Omental fat pad (tissue), 3 donors: ENCODE measurements at regions not wholly inside any gene's neighbourhood (a gene's known extent, or its start where the extent isn't known, plus 50 kb on each side); places are given as distances from the start of the nearest gene placed in this dataset.

ENCODE experiments used
- ATAC-seq: fragments of 150-250 bp; one replicate; pipeline ENCODE4 v1.9.1; 2016; ENCODE audit warnings: mild to moderate bottlenecking, moderate library complexity; ENCODE audit not compliant: low FRiP score
- DNase-seq: peaks from one replicate; pipeline ENCODE4 v3.0.0-alpha.2; 2019; ENCODE audit warnings: low spot score
- TF ChIP-seq, protein P1 (sequence below), 3 donors: fragments of 450-650 bp; IDR thresholded peaks; one replicate each; pipeline ENCODE4 v1.5.1; 2016 to 2017; ENCODE audit warnings: antibody characterized with exemption in 3 of 3, mild to moderate bottlenecking in 3 of 3, moderate library complexity in 2 of 3

- TF ChIP-seq, protein P1, sequence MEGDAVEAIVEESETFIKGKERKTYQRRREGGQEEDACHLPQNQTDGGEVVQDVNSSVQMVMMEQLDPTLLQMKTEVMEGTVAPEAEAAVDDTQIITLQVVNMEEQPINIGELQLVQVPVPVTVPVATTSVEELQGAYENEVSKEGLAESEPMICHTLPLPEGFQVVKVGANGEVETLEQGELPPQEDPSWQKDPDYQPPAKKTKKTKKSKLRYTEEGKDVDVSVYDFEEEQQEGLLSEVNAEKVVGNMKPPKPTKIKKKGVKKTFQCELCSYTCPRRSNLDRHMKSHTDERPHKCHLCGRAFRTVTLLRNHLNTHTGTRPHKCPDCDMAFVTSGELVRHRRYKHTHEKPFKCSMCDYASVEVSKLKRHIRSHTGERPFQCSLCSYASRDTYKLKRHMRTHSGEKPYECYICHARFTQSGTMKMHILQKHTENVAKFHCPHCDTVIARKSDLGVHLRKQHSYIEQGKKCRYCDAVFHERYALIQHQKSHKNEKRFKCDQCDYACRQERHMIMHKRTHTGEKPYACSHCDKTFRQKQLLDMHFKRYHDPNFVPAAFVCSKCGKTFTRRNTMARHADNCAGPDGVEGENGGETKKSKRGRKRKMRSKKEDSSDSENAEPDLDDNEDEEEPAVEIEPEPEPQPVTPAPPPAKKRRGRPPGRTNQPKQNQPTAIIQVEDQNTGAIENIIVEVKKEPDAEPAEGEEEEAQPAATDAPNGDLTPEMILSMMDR (IDR thresholded peaks at IDR 0.05), result no peak
- ATAC-seq (no peak), DNase-seq (no peak)
Observed at GRCh38 chr18:39749154-39749553, 2183.6 kb upstream of the CELF4 start.

- ATAC-seq, result no peak
- DNase-seq, result no peak
- TF ChIP-seq, protein P1 (IDR thresholded peaks at IDR 0.05), result no peak
Observed at GRCh38 chr18:39748727-39749126, 2183.1 kb upstream of the CELF4 start.

DNA sequence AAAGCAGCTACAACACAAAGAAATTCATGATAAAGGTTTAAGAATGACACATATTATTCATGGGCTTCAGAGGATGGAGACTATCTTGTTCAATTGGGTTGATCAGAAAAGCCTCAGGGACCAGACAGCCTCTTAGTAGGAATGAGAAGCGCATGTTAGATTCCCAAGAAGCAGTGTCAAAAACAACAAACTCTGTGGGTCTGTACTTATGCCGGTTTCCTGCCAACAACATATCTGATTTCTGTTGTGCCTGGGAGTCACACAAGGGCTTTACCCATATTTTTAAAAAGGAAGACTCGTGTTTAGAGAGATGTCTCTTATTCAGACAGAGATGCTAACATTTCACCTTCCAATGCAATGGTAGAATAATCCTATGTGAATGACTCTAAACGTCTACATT lies 2180.6 kb upstream of the CELF4 start:
- ATAC-seq (no peak), DNase-seq (no peak)
- TF ChIP-seq, protein P1 (IDR thresholded peaks at IDR 0.05), result no peak

- DNase-seq (no peak), ATAC-seq (no peak)
- TF ChIP-seq, protein P1 (IDR thresholded peaks at IDR 0.05), result no peak
Observed at GRCh38 chr18:39743463-39743862, 2177.9 kb upstream of the CELF4 start.

GRCh38 chr18:39741755-39742466 lies 2176.3 kb upstream of the CELF4 start:
- TF ChIP-seq, protein P1 (IDR thresholded peaks at IDR 0.05), result no peak
- DNase-seq (no peak), ATAC-seq (no peak)

GRCh38 chr18:39737869-39738268 lies 2172.3 kb upstream of the CELF4 start:
- DNase-seq (no peak), ATAC-seq (no peak)
- TF ChIP-seq, protein P1 (IDR thresholded peaks at IDR 0.05), result no peak

DNA sequence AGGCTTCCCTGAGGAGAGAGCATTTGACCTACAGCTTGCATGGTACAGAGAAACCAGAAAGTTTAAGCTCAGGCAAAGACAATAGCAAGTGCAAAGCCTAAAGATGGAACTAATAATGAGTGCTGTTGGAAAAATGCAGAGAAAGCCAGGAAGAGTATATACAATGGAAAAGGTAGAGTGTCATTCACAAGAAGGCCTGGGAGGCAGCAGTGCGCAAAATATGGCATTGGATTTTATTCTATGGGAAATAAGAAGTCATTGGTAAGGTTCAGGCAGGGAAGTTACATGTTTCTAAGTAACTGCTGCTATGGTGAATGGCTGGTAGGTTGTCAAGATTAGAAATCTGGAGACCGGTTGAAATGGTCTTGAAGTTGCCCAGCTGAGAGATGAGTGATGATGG lies 2167.3 kb upstream of the CELF4 start:
- no peak for ATAC-seq
- TF ChIP-seq, protein P1 (IDR thresholded peaks at IDR 0.05), result no peak
- DNase-seq, result no peak
